GM23338 (cell line): ENCODE measurements at regions not wholly inside any gene's neighbourhood (a gene's known extent, or its start where the extent isn't known, plus 50 kb on each side); places are given as distances from the start of the nearest gene placed in this dataset.

Source experiments
- ATAC-seq: fragments of 200-7000 bp; cut with Tn5 transposase; 3 replicates; pipeline ENCODE4 v1.9.1; 2020
- DNase-seq: peaks from one replicate; pipeline ENCODE4 v3.0.0-alpha.2; 2015; ENCODE audit warnings: low spot score
- H2AFZ ChIP-seq: fragments of 200-600 bp; sonication (generic); 2 replicates; pipeline ENCODE4 v1.8.0; 2016; ENCODE audit warnings: antibody characterized with exemption, mild to moderate bottlenecking, moderate library complexity
- H3F3A ChIP-seq: fragments of 200-600 bp; sonication (generic); replicated peaks from 2 replicates; pipeline ENCODE4 v1.8.0; 2017; ENCODE audit warnings: antibody characterized with exemption, mixed run types, low read depth
- H3K27ac ChIP-seq: fragments of 200-600 bp; sonication (generic); 2 replicates; pipeline ENCODE4 v1.6.1; 2016; ENCODE audit warnings: low read depth
- H3K27me3 ChIP-seq: fragments of 200-600 bp; sonication (generic); 2 replicates; pipeline ENCODE4 v1.8.0; 2016; ENCODE audit warnings: mild to moderate bottlenecking, mixed run types, moderate library complexity; ENCODE audit not compliant: insufficient read depth
- H3K36me3 ChIP-seq: fragments of 200-600 bp; sonication (generic); 2 replicates; pipeline ENCODE4 v1.8.0; 2016; ENCODE audit warnings: mild to moderate bottlenecking; ENCODE audit not compliant: insufficient read depth
- H3K4me1 ChIP-seq: fragments of 200-600 bp; sonication (generic); 2 replicates; pipeline ENCODE4 v1.8.0; 2016; ENCODE audit warnings: mild to moderate bottlenecking, moderate library complexity; ENCODE audit not compliant: insufficient read depth
- H3K4me2 ChIP-seq: fragments of 200-600 bp; sonication (generic); 2 replicates; pipeline ENCODE4 v1.7.1; 2017; ENCODE audit warnings: mixed run types
- H3K4me3 ChIP-seq: fragments of 200-600 bp; sonication (generic); 2 replicates; pipeline ENCODE4 v1.6.1; 2016; ENCODE audit warnings: mixed run types
- H3K79me2 ChIP-seq: fragments of 200-600 bp; sonication (generic); replicated peaks from 2 replicates; pipeline ENCODE4 v1.8.0; 2017; ENCODE audit warnings: mild to moderate bottlenecking; ENCODE audit not compliant: insufficient read depth
- H3K9me2 ChIP-seq: fragments of 200-600 bp; sonication (generic); 2 replicates; pipeline ENCODE4 v1.8.0; 2017; ENCODE audit not compliant: insufficient read depth
- H4K20me1 ChIP-seq: fragments of 200-600 bp; sonication (generic); replicated peaks from 2 replicates; pipeline ENCODE4 v1.8.0; 2017; ENCODE audit warnings: mild to moderate bottlenecking; ENCODE audit not compliant: insufficient read depth
- H3K27ac Mint-ChIP-seq: 2 replicates; pipeline ENCODE4 v1.8.0; 2020; ENCODE audit warnings: inconsistent platforms, mild to moderate bottlenecking, moderate library complexity, mixed read lengths
- H3K27me3 Mint-ChIP-seq: 3 replicates; pipeline ENCODE4 v1.8.0; 2022; ENCODE audit warnings: low read depth, mild to moderate bottlenecking, moderate library complexity, mixed read lengths, inconsistent platforms; ENCODE audit not compliant: insufficient read depth, poor library complexity
- H3K36me3 Mint-ChIP-seq: 3 replicates; pipeline ENCODE4 v1.8.0; 2021; ENCODE audit warnings: low read depth, mild to moderate bottlenecking, inconsistent platforms, moderate library complexity, mixed read lengths
- H3K4me1 Mint-ChIP-seq: 3 replicates; pipeline ENCODE4 v1.8.0; 2020; ENCODE audit warnings: mild to moderate bottlenecking, inconsistent platforms, mixed read lengths
- H3K4me3 Mint-ChIP-seq: 3 replicates; pipeline ENCODE4 v1.8.0; 2021; ENCODE audit warnings: moderate library complexity, mild to moderate bottlenecking, inconsistent platforms, mixed read lengths
- H3K9me3 Mint-ChIP-seq: 3 replicates; pipeline ENCODE4 v1.8.0; 2020; ENCODE audit warnings: moderate library complexity, mild to moderate bottlenecking, inconsistent platforms, mixed read lengths
- CREB1 ChIP-seq: fragments of 250-450 bp; sonication (Bioruptor Pico); IDR thresholded peaks from 2 replicates; pipeline ENCODE4 v1.5.0; 2020; ENCODE audit warnings: low read depth, mild to moderate bottlenecking, moderate library complexity
- CTCF ChIP-seq, 2 experiments: fragments of 200-600 bp in 1 of 2; sonication (generic) in 1 of 2; conservative IDR thresholded peaks; 2 replicates each; pipeline versions ENCODE4 v1.5.1 to v1.6.1; 2016 to 2017; ENCODE audit warnings: antibody characterized with exemption in 2 of 2, low read depth in 2 of 2, mild to moderate bottlenecking in 2 of 2, moderate library complexity in 1 of 2
- ETS1 ChIP-seq: IDR thresholded peaks from 2 replicates; pipeline ENCODE4 v1.6.1; 2016; ENCODE audit warnings: antibody characterized with exemption
- EZH2 ChIP-seq: fragments of 200-600 bp; sonication (generic); IDR thresholded peaks from one replicate; pipeline ENCODE4 v1.8.0; 2017; ENCODE audit warnings: antibody characterized with exemption, mild to moderate bottlenecking, low read depth; ENCODE audit not compliant: unreplicated experiment
- EZH2phosphoT487 ChIP-seq: fragments of 200-600 bp; sonication (generic); IDR thresholded peaks from one replicate; pipeline ENCODE4 v1.8.1; 2018; ENCODE audit warnings: antibody characterized with exemption; ENCODE audit not compliant: unreplicated experiment
- JUNB ChIP-seq: IDR thresholded peaks from one replicate; pipeline ENCODE4 v1.6.1; 2016; ENCODE audit warnings: antibody characterized with exemption; ENCODE audit not compliant: unreplicated experiment
- NANOG ChIP-seq: IDR thresholded peaks from 2 replicates; pipeline ENCODE4 v1.6.1; 2016; ENCODE audit warnings: antibody characterized with exemption, borderline replicate concordance
- POLR2AphosphoS5 ChIP-seq: IDR thresholded peaks from 2 replicates; pipeline ENCODE4 v1.6.1; 2016; ENCODE audit warnings: antibody characterized with exemption, low read depth
- REST ChIP-seq: IDR thresholded peaks from one replicate; pipeline ENCODE4 v1.6.1; 2018; ENCODE audit warnings: antibody characterized with exemption; ENCODE audit not compliant: unreplicated experiment
- STAT1 ChIP-seq: IDR thresholded peaks from one replicate; pipeline ENCODE4 v1.6.1; 2016; ENCODE audit warnings: antibody characterized with exemption; ENCODE audit not compliant: unreplicated experiment
- ZNF114 ChIP-seq: fragments of 250-450 bp; sonication (Bioruptor Pico); IDR thresholded peaks from 2 replicates; pipeline ENCODE4 v1.5.0; 2020; ENCODE audit warnings: mild to moderate bottlenecking, moderate library complexity
- ZNF331 ChIP-seq: fragments of 250-450 bp; sonication (Bioruptor Pico); IDR thresholded peaks from 2 replicates; pipeline ENCODE4 v1.5.0; 2020; ENCODE audit warnings: low read depth, mild to moderate bottlenecking, moderate library complexity
- ZNF462 ChIP-seq: fragments of 250-450 bp; sonication (Bioruptor Pico); IDR thresholded peaks from 2 replicates; pipeline ENCODE4 v1.5.0; 2020; ENCODE audit warnings: mild to moderate bottlenecking, moderate library complexity

GRCh38 chr2:173648816-173649215, 294.1 kb downstream of the CDCA7 start:
- ATAC-seq (no peak), DNase-seq (no peak)
- H3F3A ChIP-seq, result no peaks in the 10 kb centered on the region
- Mint-ChIP-seq H3K27ac (no peak overlapping the region), H3K4me3 (no peak overlapping the region), H3K9me3 (no peaks in the 10 kb centered on the region), H3K27me3 (no peaks in the 10 kb centered on the region), H3K4me1 (peaks cover 12% of the 10 kb centered on the region), H3K36me3 (no peaks in the 10 kb centered on the region)
- H4K20me1 ChIP-seq, result no peaks in the 10 kb centered on the region
- no peaks in the 10 kb centered on the region for H3K79me2 ChIP-seq
- no peaks in the 10 kb centered on the region for H3K9me2 ChIP-seq
- H2AFZ ChIP-seq, result no peak overlapping the region
- no peak overlapping the region for H3K4me2 ChIP-seq
- H3K27me3 ChIP-seq, result no peaks in the 10 kb centered on the region
- H3K4me3 ChIP-seq, result no peak overlapping the region
- no peak overlapping the region for H3K27ac ChIP-seq
- H3K36me3 ChIP-seq, result 0 out of 2 replicates have a peak, but pooled peaks cover 6% of the 10 kb centered on the region
- TF ChIP-seq CTCF (conservative IDR thresholded peaks at IDR 0.05; ENCODE audit: low read depth in 2 of 2) (no peak), EZH2 (no peak), POLR2AphosphoS5 (no peak), CREB1 (CRISPR knock-in tag) (no peak), ZNF331 (no peak), ZNF114 (CRISPR knock-in tag) (no peak), STAT1 (no peak), JUNB (no peak), NANOG (no peak), EZH2phosphoT487 (no peak), ETS1 (no peak), ZNF462 (CRISPR knock-in tag) (no peak), REST (no peak)
- peaks cover 11% of the 10 kb centered on the region for H3K4me1 ChIP-seq
